ENCODE measurements at regions not wholly inside any gene's neighbourhood (a gene's known extent, or its start where the extent isn't known, plus 50 kb on each side); places are given as distances from the start of the nearest gene placed in this dataset.
"Not testable (repeated sequence)": the region's sequence is repeated elsewhere in the genome, so short reads cannot be mapped to it uniquely, and the experiment has no call there.

DNA sequence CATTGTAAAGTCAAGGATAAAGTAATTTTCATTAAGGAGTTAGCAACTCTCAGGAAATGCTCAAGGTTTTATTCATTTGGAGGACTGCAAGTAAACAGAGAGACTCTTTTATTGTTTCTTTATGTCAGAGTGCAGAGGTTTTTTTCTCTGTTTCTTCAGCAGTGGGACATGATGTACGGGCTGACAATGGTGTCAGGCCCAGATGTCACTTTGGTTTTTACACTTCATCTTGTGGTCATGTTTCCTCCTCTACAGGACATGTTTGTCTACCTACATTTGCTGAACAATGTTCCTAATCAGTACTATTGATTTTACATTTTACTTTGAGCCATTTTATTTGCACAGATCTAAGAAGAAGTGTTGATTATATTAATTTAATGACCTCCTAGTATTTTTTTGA is 72.8 kb upstream of the PARP8 start:
- TF ChIP-seq CTCF (IDR thresholded peaks at IDR 0.05) (no peak), ZFX (IDR thresholded peaks at IDR 0.05; ENCODE audit: borderline replicate concordance) (no peak)
- no peak overlapping the region for H3K27ac ChIP-seq

- TF ChIP-seq ZFX (IDR thresholded peaks at IDR 0.05; ENCODE audit: borderline replicate concordance) = no peak
- no peak for TF ChIP-seq CTCF (IDR thresholded peaks at IDR 0.05)
- H3K27ac ChIP-seq = no peak overlapping the region
Observed at GRCh38 chr5:50595199-50595598, 71.2 kb upstream of the PARP8 start.

- not testable (repeated sequence) for H3K27ac ChIP-seq
Observed at GRCh38 chr5:50601576-50601975, 64.9 kb upstream of the PARP8 start.

- TF ChIP-seq ZFX (IDR thresholded peaks at IDR 0.05; ENCODE audit: borderline replicate concordance) (no peak), CTCF (IDR thresholded peaks at IDR 0.05) (no peak)
- no peak overlapping the region for H3K27ac ChIP-seq
Observed at GRCh38 chr5:50606179-50606578, 60.3 kb upstream of the PARP8 start.

DNA sequence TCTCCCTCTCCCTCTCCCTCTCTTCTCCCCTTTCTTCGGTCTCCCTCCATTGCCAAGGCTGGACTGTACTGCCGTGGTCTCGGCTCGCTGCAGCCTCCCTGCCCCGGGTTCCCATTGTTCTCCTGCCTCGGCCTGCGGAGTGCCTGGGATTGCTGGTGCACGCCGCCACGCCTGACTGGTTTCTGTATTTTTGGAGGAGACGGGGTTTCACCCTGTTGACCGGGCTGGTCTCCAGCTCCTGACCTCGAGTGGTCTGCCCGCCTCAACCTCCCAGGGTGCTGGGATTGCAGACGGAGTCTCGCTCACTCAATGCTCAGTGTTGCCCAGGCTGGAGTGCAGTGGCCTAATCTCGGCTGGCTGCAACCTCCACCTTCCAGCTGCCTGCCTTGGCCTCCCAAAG is 59.0 kb upstream of the PARP8 start:
- not testable (repeated sequence) for H3K27ac ChIP-seq

DNA sequence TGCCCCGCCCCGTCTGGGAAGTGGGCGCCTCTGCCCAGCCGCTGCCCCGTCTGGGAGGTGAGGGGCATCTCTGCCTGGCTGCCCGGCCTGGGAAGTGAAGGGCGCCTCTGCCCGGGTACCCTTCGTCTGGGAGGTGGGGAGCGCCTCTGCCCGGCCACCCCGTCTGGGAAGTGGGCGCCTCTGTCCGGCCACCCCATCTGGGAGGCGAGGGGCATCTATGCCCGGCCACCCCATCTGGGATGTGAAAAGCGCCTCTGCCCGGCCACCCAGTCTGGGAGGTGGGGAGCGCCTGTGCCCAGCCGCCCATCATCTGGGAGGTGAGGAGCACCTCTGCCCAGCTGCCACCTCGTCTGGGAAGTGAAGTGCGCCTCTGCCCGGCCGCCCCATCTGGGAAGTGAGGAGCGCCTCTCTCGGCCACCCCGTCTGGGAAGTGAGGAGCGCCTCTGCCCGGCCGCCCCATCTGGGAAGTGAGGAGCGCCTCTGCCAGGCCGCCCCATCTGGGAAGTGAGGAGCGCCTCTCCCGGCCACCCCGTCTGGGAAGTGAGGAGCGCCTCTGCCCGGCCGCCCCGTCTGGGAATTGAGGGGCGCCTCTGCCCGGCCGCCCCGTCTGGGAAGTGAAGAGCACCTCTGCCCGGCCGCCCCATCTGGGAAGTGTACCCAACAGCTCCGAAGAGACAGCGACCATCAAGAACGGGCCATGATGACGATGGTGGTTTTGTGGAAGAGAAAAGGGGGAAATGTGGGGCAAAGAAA is 58.3 kb upstream of the PARP8 start:
- H3K27ac ChIP-seq = not testable (repeated sequence)

- not testable (repeated sequence) for H3K27ac ChIP-seq
Observed at GRCh38 chr5:50613057-50613456, 53.4 kb upstream of the PARP8 start.
